Psoas muscle (tissue), 7 donors: ENCODE measurements at regions not wholly inside any gene's neighbourhood (a gene's known extent, or its start where the extent isn't known, plus 50 kb on each side); places are given as distances from the start of the nearest gene placed in this dataset.

Source experiments
- ATAC-seq, 4 donors: fragments of 200-7000 bp; cut with Tn5 transposase; one replicate each; pipeline ENCODE4 v1.9.1; 2020; ENCODE audit warnings: moderate library complexity in 3 of 4, mild to moderate bottlenecking in 2 of 4
- DNase-seq, 2 donors: peaks; one replicate each; pipeline ENCODE4 v3.0.0-alpha.2; 2020
- H3K27ac ChIP-seq: fragments of 200-600 bp; one replicate; pipeline ENCODE4 v1.8.0; 2022
- H3K27me3 ChIP-seq, 3 donors: fragments of 200-600 bp in 1 of 3; one replicate each; pipeline versions ENCODE4 v1.6.1 to v1.8.0; 2013 to 2022; ENCODE audit warnings: low read length in 2 of 3, mild to moderate bottlenecking in 2 of 3, moderate library complexity in 1 of 3; ENCODE audit not compliant: insufficient read depth in 3 of 3
- H3K36me3 ChIP-seq, 2 donors: fragments of 200-600 bp in 1 of 2; one replicate each; pipeline versions ENCODE4 v1.6.1 to v1.8.0; 2013 to 2022; ENCODE audit warnings: low read depth in 1 of 2, mild to moderate bottlenecking in 1 of 2, moderate library complexity in 1 of 2; ENCODE audit not compliant: insufficient read depth in 1 of 2
- H3K4me1 ChIP-seq: fragments of 200-600 bp; one replicate; pipeline ENCODE4 v1.8.0; 2022
- H3K4me3 ChIP-seq: fragments of 200-600 bp; one replicate; pipeline ENCODE4 v1.8.0; 2022; ENCODE audit warnings: mild to moderate bottlenecking
- H3K9me3 ChIP-seq: fragments of 200-600 bp; one replicate; pipeline ENCODE4 v1.8.0; 2022
- CTCF ChIP-seq: fragments of 200-600 bp; IDR thresholded peaks from one replicate; pipeline ENCODE4 v1.8.0; 2022; ENCODE audit warnings: antibody characterized with exemption
- WGBS, 3 donors: extraction: QIAGEN DNeasy Blood & Tissue Kit; methylation state at CpG; one replicate each; pipeline versions ENCODE4 v1.1.6 to v1.1.7; 2013; 5-methylcytosine and 5-hydroxymethylcytosine counted together
- intact Hi-C, 2 donors: fragments of 100-400 bp; cut with DNase I; formaldehyde crosslinking; loops; one replicate each; pipeline versions ENCODE4 v1.11.0 to v1.14.2; 2022
- donor health status: healthy with polysubstance abuse.
- donor health status: DM: no; HTN: no; CAD: no; lungs with moderate emphysema.
- donor health status: Bipolar disorder and iron deficiency.
- donor health status: healthy.
- donor health status: DM: yes; HTN: yes; CAD: no.
- donor health status: DM: no; HTN: no; CAD: no.
- donor health status: DM: yes; HTN: yes; CAD: no.

GRCh38 chr5:164869325-164869724 lies 1363.9 kb downstream of the MAT2B start:
- no peaks in the 10 kb centered on the region for H3K27me3 ChIP-seq

GRCh38 chr5:164876793-164877192 lies 1371.4 kb downstream of the MAT2B start:
- no peaks in the 10 kb centered on the region for H3K27me3 ChIP-seq
- H3K4me1 ChIP-seq, result no peaks in the 10 kb centered on the region
- H3K36me3 ChIP-seq, result no peaks in the 10 kb centered on the region
- TF ChIP-seq CTCF, result no peak
- DNase-seq (no peak), ATAC-seq (no peak)
- H3K27ac ChIP-seq, result no peak overlapping the region
- no peak overlapping the region for H3K4me3 ChIP-seq
- 47 to 68% (median 60%) methylated on average over 1 of the region's 1 CpG for WGBS, 3 donors
- H3K9me3 ChIP-seq, result peaks cover 6% of the 10 kb centered on the region
- intact Hi-C loops, result no loop called here

More at GRCh38 chr5:164869325-164869724, 1363.9 kb downstream of the MAT2B start:
- Histone ChIP-seq H3K9me3 (no peaks in the 10 kb centered on the region), H3K4me1 (no peaks in the 10 kb centered on the region), H3K27ac (no peak overlapping the region), H3K36me3 (no peaks in the 10 kb centered on the region), H3K4me3 (no peak overlapping the region)
- TF ChIP-seq CTCF, result no peak
- ATAC-seq, result no peak
- no peak for DNase-seq
- intact Hi-C loops, result no loop called here
- 89 to 91% (median 90%) methylated on average over 4 of the region's 4 CpGs for WGBS, 3 donors

- Histone ChIP-seq H3K9me3 (no peaks in the 10 kb centered on the region), H3K27ac (no peak overlapping the region), H3K4me3 (no peak overlapping the region), H3K36me3 (no peaks in the 10 kb centered on the region), H3K27me3 (no peaks in the 10 kb centered on the region), H3K4me1 (no peaks in the 10 kb centered on the region)
- no peak for TF ChIP-seq CTCF
- intact Hi-C loops, result no loop called here
- DNase-seq (no peak), ATAC-seq (no peak)
- WGBS, 3 donors, result 87 to 90% (median 87%) methylated on average over 12 of the region's 12 CpGs
Observed at GRCh38 chr5:164881442-164881841, 1376.0 kb downstream of the MAT2B start.

DNA sequence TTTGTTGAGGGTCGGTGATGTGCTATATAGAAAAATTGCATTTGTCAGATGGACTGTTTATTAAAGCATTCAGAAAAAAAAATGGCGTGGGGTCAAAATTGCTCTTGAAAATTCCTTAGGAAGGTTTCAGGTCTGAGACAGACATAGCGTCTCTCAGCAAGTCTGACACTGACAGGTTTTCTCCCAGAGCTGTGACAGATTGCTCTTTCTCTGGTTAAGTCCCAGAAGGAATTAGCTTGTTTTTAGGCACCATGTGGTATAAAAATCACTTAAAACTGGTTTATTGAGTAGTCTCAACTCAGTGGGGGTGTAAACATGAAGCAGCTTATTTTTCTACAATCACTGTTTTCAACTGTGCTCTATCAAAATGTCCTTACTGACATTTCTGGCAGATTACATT lies 1379.8 kb downstream of the MAT2B start:
- Histone ChIP-seq H3K4me1 (no peaks in the 10 kb centered on the region), H3K27me3 (no peaks in the 10 kb centered on the region), H3K36me3 (no peaks in the 10 kb centered on the region), H3K27ac (no peak overlapping the region), H3K4me3 (no peak overlapping the region), H3K9me3 (no peaks in the 10 kb centered on the region)
- no peak for DNase-seq
- TF ChIP-seq CTCF, result no peak
- no peak for ATAC-seq
- intact Hi-C loops, result no loop called here
- WGBS, 3 donors, result 61 to 64% (median 63%) methylated on average over 3 of the region's 3 CpGs

DNA sequence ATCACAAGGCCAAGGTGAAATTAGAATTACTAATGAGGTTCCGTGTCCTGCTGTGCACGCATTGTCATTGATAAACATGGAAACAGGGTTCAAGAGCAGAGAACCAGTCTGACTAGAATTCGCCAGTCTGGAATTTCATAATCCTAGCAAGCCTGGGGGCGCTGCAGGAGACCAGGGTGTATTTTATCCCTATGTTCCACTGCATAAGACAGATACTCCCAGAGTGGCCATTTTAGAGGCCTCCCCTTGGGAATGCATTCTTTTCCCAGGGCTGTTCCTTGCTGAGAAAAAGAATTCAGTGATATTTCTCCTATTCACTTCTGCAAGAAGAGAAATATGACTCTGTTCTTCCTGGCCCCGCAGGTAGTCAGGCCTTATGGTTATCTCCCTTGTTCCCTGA lies 1387.7 kb downstream of the MAT2B start:
- Histone ChIP-seq H3K4me1 (no peaks in the 10 kb centered on the region), H3K27ac (no peak overlapping the region), H3K4me3 (no peak overlapping the region), H3K27me3 (no peaks in the 10 kb centered on the region), H3K9me3 (peaks cover 4% of the 10 kb centered on the region), H3K36me3 (no peaks in the 10 kb centered on the region)
- no peak for DNase-seq
- intact Hi-C loops, result no loop called here
- 68 to 82% (median 72%) methylated on average over 5 of the region's 5 CpGs for WGBS, 3 donors
- ATAC-seq, result no peak
- TF ChIP-seq CTCF, result no peak
